Neuronal stem cell (in vitro differentiated cells): ENCODE measurements at regions not wholly inside any gene's neighbourhood (a gene's known extent, or its start where the extent isn't known, plus 50 kb on each side); places are given as distances from the start of the nearest gene placed in this dataset.

Source experiments
- DNase-seq: peaks from one replicate; pipeline ENCODE4 v3.0.0-alpha.2; 2013; ENCODE audit warnings: low spot score
- H2AFZ ChIP-seq: one replicate; pipeline ENCODE4 v1.6.1; 2013; ENCODE audit warnings: mild to moderate bottlenecking, low read length, inconsistent platforms
- H2AK5ac ChIP-seq: 2 replicates; pipeline ENCODE4 v1.6.1; 2013; ENCODE audit warnings: low read depth, mild to moderate bottlenecking, inconsistent platforms, low read length, moderate library complexity, mixed read lengths
- H2BK120ac ChIP-seq: 2 replicates; pipeline ENCODE4 v1.6.1; 2013; ENCODE audit warnings: low read depth, mild to moderate bottlenecking, inconsistent platforms, low read length, moderate library complexity, mixed read lengths
- H2BK12ac ChIP-seq: one replicate; pipeline ENCODE4 v1.6.1; 2013; ENCODE audit warnings: low read length, inconsistent platforms
- H2BK15ac ChIP-seq: 2 replicates; pipeline ENCODE4 v1.6.1; 2013; ENCODE audit warnings: mild to moderate bottlenecking, low read length, inconsistent platforms, mixed read lengths
- H2BK5ac ChIP-seq: one replicate; pipeline ENCODE4 v1.6.1; 2013; ENCODE audit warnings: inconsistent platforms, mild to moderate bottlenecking, low read length, moderate library complexity
- H3K14ac ChIP-seq: one replicate; pipeline ENCODE4 v1.6.1; 2013; ENCODE audit warnings: low read length, inconsistent platforms
- H3K18ac ChIP-seq: 2 replicates; pipeline ENCODE4 v1.6.1; 2013; ENCODE audit warnings: low read length, inconsistent platforms
- H3K23ac ChIP-seq: 2 replicates; pipeline ENCODE4 v1.6.1; 2013; ENCODE audit warnings: low read depth, mild to moderate bottlenecking, mixed read lengths, low read length, inconsistent platforms; ENCODE audit not compliant: poor library complexity
- H3K27ac ChIP-seq: replicated peaks from 3 replicates; pipeline ENCODE4 v1.5.1; 2013; ENCODE audit warnings: low read length, inconsistent platforms
- H3K27me3 ChIP-seq, 3 experiments: 2 replicates each; pipeline ENCODE4 v1.6.1; 2013; ENCODE audit warnings: low read length in 3 of 3, mild to moderate bottlenecking in 2 of 3, inconsistent platforms in 1 of 3, low read depth in 1 of 3, mixed read lengths in 1 of 3, moderate library complexity in 1 of 3; ENCODE audit not compliant: control insufficient read depth in 3 of 3, insufficient read depth in 3 of 3
- H3K36me3 ChIP-seq, 2 donors: replicated peaks in 1 of 2; 2 replicates each; pipeline ENCODE4 v1.6.1; 2013; ENCODE audit warnings: low read length in 2 of 2; ENCODE audit not compliant: control insufficient read depth in 2 of 2, insufficient read depth in 2 of 2
- H3K4ac ChIP-seq: 2 replicates; pipeline ENCODE4 v1.6.1; 2013; ENCODE audit warnings: inconsistent platforms, mild to moderate bottlenecking, low read length, moderate library complexity
- H3K4me1 ChIP-seq, 2 donors: 1 replicate in 1 of 2; 2 replicates in 1 of 2; pipeline ENCODE4 v1.6.1; 2013; ENCODE audit warnings: low read length in 2 of 2, low read depth in 1 of 2; ENCODE audit not compliant: control insufficient read depth in 2 of 2, insufficient read depth in 1 of 2
- H3K4me2 ChIP-seq: one replicate; pipeline ENCODE4 v1.6.1; 2013; ENCODE audit warnings: mild to moderate bottlenecking, low read length, inconsistent platforms; ENCODE audit not compliant: insufficient read depth, poor library complexity, severe bottlenecking
- H3K4me3 ChIP-seq, 2 donors: 2 replicates each; pipeline ENCODE4 v1.5.1; 2013; ENCODE audit warnings: low read length in 2 of 2, mild to moderate bottlenecking in 2 of 2, inconsistent platforms in 1 of 2, moderate library complexity in 1 of 2
- H3K79me1 ChIP-seq: one replicate; pipeline ENCODE4 v1.6.1; 2013; ENCODE audit warnings: low read depth, mild to moderate bottlenecking, inconsistent platforms, low read length, moderate library complexity
- H3K9ac ChIP-seq: one replicate; pipeline ENCODE4 v1.6.1; 2013; ENCODE audit warnings: mild to moderate bottlenecking, low read depth, low read length, inconsistent platforms; ENCODE audit not compliant: poor library complexity
- H3K9me3 ChIP-seq, 2 donors: replicated peaks in 1 of 2; 2 replicates each; pipeline versions ENCODE3 to v1.6.1; 2013; ENCODE audit warnings: low read length in 2 of 2, mild to moderate bottlenecking in 2 of 2, inconsistent platforms in 1 of 2, low read depth in 1 of 2, mixed read lengths in 1 of 2, moderate library complexity in 1 of 2; ENCODE audit not compliant: control insufficient read depth in 2 of 2, insufficient read depth in 1 of 2
- H4K8ac ChIP-seq: one replicate; pipeline ENCODE4 v1.6.1; 2013; ENCODE audit warnings: low read depth, mild to moderate bottlenecking, inconsistent platforms, low read length, moderate library complexity
- H4K91ac ChIP-seq: one replicate; pipeline ENCODE4 v1.6.1; 2013; ENCODE audit warnings: low read length, low read depth, mild to moderate bottlenecking, inconsistent platforms; ENCODE audit not compliant: poor library complexity
- WGBS, 2 donors: extraction: QIAGEN DNeasy Blood & Tissue Kit; methylation state at CpG; one replicate each; pipeline ENCODE4 v1.1.7; 2013; ENCODE audit warnings: missing lambda C conversion rate in 2 of 2, mixed read lengths in 1 of 2; ENCODE audit not compliant: insufficient read length in 2 of 2, insufficient replicate concordance in 1 of 2; ENCODE audit errors: extremely low coverage in 2 of 2; 5-methylcytosine and 5-hydroxymethylcytosine counted together

DNA sequence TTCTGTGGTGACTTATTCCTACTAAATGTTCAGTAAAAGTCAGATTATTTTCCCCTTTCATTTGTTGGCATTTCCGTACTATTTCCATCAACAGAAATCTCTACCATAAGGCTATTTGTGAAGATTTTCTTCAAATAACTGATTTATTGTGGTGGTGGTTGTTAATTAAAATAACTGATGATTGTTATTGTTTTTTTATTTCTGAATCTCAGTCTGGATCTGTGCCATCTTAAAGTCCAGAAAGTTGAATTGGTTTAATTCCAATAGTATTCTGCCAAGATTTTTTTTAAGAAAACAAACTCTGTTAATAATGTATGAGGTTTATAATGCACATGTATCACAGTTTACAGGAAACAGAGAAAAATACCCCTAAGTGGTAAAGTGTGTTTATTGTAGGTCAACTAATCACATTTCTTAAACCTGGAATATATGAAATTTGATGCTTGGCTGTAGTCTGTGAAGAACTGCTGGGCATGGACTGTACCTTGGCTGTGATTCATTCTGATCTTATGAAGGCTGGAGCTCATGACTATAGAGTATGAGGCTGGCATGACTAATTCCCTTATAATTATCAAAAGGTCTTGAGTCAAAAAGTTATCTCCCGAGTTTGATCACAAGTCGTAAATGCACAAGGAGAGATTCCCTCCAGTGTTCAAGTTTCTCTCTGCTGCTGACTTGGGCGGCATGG lies 134.2 kb upstream of the RND3 start:
- no peak overlapping the region for H3K4ac ChIP-seq
- no peak overlapping the region for H3K27ac ChIP-seq
- H4K8ac ChIP-seq: no peak overlapping the region
- no CpG with 5 or more reads among the region's 4 CpGs for WGBS, 2 donors
- DNase-seq: no peak
- no peak overlapping the region for H3K9ac ChIP-seq
- no peak overlapping the region for H3K18ac ChIP-seq
- no peak overlapping the region for H2BK120ac ChIP-seq
- no peaks in the 10 kb centered on the region for H3K79me1 ChIP-seq
- H2BK5ac ChIP-seq: no peak overlapping the region
- H3K4me1 ChIP-seq: peaks cover 4 to 16% of the 10 kb centered on the region in 2 donors
- H3K27me3 ChIP-seq: peaks cover 0 to 2% (median 0%) of the 10 kb centered on the region in 3 experiments
- H3K36me3 ChIP-seq: no peaks in the 10 kb centered on the region
- H3K4me3 ChIP-seq: no peak overlapping the region
- no peak overlapping the region for H3K4me2 ChIP-seq
- H2BK12ac ChIP-seq: no peak overlapping the region
- H3K9me3 ChIP-seq: peaks cover 0 to 2% of the 10 kb centered on the region in 2 donors
- no peak overlapping the region for H4K91ac ChIP-seq
- no peak overlapping the region for H3K14ac ChIP-seq
- H2AFZ ChIP-seq: no peak overlapping the region
- H2AK5ac ChIP-seq: no peak overlapping the region
- no peak overlapping the region for H2BK15ac ChIP-seq
- no peak overlapping the region for H3K23ac ChIP-seq

- Histone ChIP-seq H3K14ac (no peak overlapping the region), H3K4me1 (peaks cover 4 to 16% of the 10 kb centered on the region in 2 donors), H3K27me3 (peaks cover 0 to 2% (median 0%) of the 10 kb centered on the region in 3 experiments), H2AK5ac (no peak overlapping the region), H3K4ac (no peak overlapping the region), H3K9me3 (peaks cover 0 to 2% of the 10 kb centered on the region in 2 donors), H3K23ac (no peak overlapping the region), H3K9ac (no peak overlapping the region), H2BK12ac (no peak overlapping the region), H2BK15ac (no peak overlapping the region), H3K4me2 (no peak overlapping the region), H4K8ac (no peak overlapping the region), H2BK120ac (no peak overlapping the region), H3K4me3 (no peak overlapping the region), H4K91ac (no peak overlapping the region), H2AFZ (no peak overlapping the region), H3K27ac (no peak overlapping the region), H2BK5ac (no peak overlapping the region), H3K79me1 (no peaks in the 10 kb centered on the region), H3K36me3 (no peaks in the 10 kb centered on the region), H3K18ac (no peak overlapping the region)
- DNase-seq: no peak
- WGBS, 2 donors: no CpG with 5 or more reads among the region's 6 CpGs
These were observed 133.4 kb upstream of the RND3 start for GRCh38 chr2:150620855-150621254.

DNA sequence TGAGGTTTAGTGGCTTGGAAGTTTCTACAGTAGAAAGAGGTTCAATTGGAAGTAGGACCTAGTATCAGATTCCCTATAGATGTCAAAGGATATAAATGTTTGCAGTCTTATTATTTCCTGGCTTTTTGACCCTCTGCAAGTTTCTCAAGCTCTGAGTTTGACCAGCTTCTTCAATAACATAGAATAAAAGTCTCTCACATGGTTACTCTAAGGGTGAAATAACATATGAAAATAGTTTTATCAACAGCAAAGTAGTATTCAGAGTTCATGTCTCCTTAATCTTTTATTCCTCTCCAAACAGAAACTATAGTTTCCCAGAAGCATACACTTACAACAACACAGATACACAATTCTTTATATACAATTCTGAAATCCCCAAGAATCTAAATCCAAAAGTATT lies 132.9 kb upstream of the RND3 start:
- peaks cover 0 to 2% of the 10 kb centered on the region in 2 donors for H3K9me3 ChIP-seq
- no peak overlapping the region for H2BK15ac ChIP-seq
- no peak overlapping the region for H3K4ac ChIP-seq
- no peak overlapping the region for H2BK120ac ChIP-seq
- H2AK5ac ChIP-seq: no peak overlapping the region
- H3K79me1 ChIP-seq: no peaks in the 10 kb centered on the region
- no peak overlapping the region for H3K9ac ChIP-seq
- H2BK12ac ChIP-seq: no peak overlapping the region
- no peak overlapping the region for H3K18ac ChIP-seq
- H3K4me3 ChIP-seq: no peak overlapping the region
- H3K14ac ChIP-seq: no peak overlapping the region
- H3K27me3 ChIP-seq: peaks cover 0 to 2% (median 0%) of the 10 kb centered on the region in 3 experiments
- peaks cover 4 to 16% of the 10 kb centered on the region in 2 donors for H3K4me1 ChIP-seq
- no peak overlapping the region for H2BK5ac ChIP-seq
- no peak overlapping the region for H4K91ac ChIP-seq
- no peaks in the 10 kb centered on the region for H3K36me3 ChIP-seq
- no peak overlapping the region for H2AFZ ChIP-seq
- H3K23ac ChIP-seq: no peak overlapping the region
- no peak for DNase-seq
- H4K8ac ChIP-seq: no peak overlapping the region
- no peak overlapping the region for H3K4me2 ChIP-seq
- no peak overlapping the region for H3K27ac ChIP-seq

DNA sequence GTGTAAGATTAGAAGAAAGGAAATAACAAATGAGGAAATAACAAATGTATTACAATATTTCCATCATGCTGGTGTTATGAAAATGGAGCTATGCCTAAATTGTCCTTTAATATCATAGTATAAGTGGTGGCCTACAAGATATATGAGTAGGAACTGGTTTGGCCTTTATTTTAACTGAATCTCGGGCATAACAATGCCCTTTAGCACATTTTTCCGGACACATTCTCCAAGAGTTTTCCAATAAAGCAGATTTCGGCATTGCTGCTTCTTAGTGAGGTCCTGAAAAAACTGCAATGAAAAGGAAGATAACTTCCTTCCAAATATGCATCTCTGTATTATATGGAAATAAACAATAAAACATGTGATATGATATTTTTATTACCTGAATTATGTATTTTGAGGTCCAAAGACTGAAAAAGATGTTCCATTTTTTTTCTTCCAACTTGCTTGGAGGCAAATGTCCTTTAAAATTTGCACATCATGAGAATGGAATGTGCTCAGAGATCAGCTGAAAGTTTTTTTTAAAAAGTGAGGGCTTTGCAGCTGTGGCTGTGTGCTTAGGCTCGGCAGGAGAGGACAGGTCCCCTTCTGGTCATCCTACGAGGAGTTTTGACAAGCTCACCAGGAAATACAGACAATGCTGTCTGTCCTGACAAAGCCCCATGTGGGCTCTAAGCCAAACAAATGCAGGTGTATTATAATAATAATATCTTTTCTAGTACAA lies 132.3 kb upstream of the RND3 start:
- Histone ChIP-seq H3K4me2 (no peak overlapping the region), H2AK5ac (no peak overlapping the region), H4K8ac (no peak overlapping the region), H3K23ac (no peak overlapping the region), H3K27ac (no peak overlapping the region), H3K36me3 (no peaks in the 10 kb centered on the region), H2BK5ac (no peak overlapping the region), H2AFZ (no peak overlapping the region), H3K18ac (no peak overlapping the region), H2BK120ac (no peak overlapping the region), H2BK12ac (no peak overlapping the region), H2BK15ac (no peak overlapping the region), H3K4me3 (no peak overlapping the region), H3K14ac (no peak overlapping the region), H3K79me1 (no peaks in the 10 kb centered on the region), H4K91ac (no peak overlapping the region), H3K4me1 (peaks cover 4 to 16% of the 10 kb centered on the region in 2 donors), H3K4ac (no peak overlapping the region), H3K9ac (no peak overlapping the region), H3K9me3 (peaks cover 0 to 2% of the 10 kb centered on the region in 2 donors), H3K27me3 (peaks cover 0 to 2% (median 0%) of the 10 kb centered on the region in 3 experiments)
- no CpG with 5 or more reads among the region's 5 CpGs for WGBS, 2 donors
- no peak for DNase-seq
